Keratinocyte (primary cell): ENCODE measurements at regions not wholly inside any gene's neighbourhood (a gene's known extent, or its start where the extent isn't known, plus 50 kb on each side); places are given as distances from the start of the nearest gene placed in this dataset.

Source experiments
- CTCF ChIP-seq, 3 experiments: IDR thresholded peaks in 1 of 3; conservative IDR thresholded peaks in 1 of 3; optimal IDR thresholded peaks in 1 of 3; 2 replicates in 2 of 3; 3 replicates in 1 of 3; pipeline versions ENCODE3 to v1.5.1; 2011; ENCODE audit warnings: low read length in 3 of 3, mild to moderate bottlenecking in 3 of 3, moderate library complexity in 2 of 3, control low read depth in 1 of 3, inconsistent platforms in 1 of 3; ENCODE audit not compliant: insufficient read depth in 2 of 3; ENCODE audit errors: extremely low read depth in 1 of 3
- EZH2 ChIP-seq: IDR thresholded peaks from one replicate; pipeline ENCODE4 v1.6.1; 2012; ENCODE audit warnings: inconsistent platforms, mild to moderate bottlenecking, low read length, moderate library complexity

- TF ChIP-seq CTCF (optimal IDR thresholded peaks at IDR 0.05 in 1 of 3, IDR thresholded peaks at IDR 0.05 in 1 of 3, conservative IDR thresholded peaks at IDR 0.05 in 1 of 3; ENCODE audit: extremely low read depth in 1 of 3, insufficient read depth in 2 of 3, low read length in 3 of 3), result no peak
- TF ChIP-seq EZH2, result no peak
Measured at GRCh38 chr22:48649466-48649865, 1178.2 kb downstream of the BRD1 start.
